NOMO-1 (cell line): ENCODE measurements at regions not wholly inside any gene's neighbourhood (a gene's known extent, or its start where the extent isn't known, plus 50 kb on each side); places are given as distances from the start of the nearest gene placed in this dataset.

Experiments used
- DNase-seq, 2 experiments: peaks; one replicate each; lab custom pipeline; 2025; ENCODE audit not compliant: unreplicated experiment in 2 of 2; lab: John Stamatoyannopoulos, UW

- no peak for DNase-seq
Observed at GRCh38 chr7:24510759-24511158, 62.5 kb upstream of the PALS2 start.

DNA sequence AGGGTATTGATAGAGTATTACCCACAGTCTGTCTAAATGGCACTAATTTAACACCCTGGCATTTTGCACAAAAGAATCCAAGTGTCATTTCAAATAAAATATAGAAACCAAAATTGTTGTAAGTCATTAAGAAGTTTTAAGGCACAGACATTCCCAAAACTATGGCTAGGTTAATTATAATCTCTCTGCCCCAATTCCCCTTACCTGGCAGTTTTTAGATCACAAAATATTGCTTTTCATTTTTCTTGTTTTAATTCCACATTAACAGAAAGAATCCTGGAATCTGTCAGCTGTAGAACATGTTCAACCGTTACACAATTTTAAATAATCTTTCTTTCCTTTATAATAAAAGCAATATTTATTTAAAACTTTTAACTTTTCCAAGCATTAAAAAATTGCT is 56.1 kb upstream of the PALS2 start:
- DNase-seq = no peak

DNA sequence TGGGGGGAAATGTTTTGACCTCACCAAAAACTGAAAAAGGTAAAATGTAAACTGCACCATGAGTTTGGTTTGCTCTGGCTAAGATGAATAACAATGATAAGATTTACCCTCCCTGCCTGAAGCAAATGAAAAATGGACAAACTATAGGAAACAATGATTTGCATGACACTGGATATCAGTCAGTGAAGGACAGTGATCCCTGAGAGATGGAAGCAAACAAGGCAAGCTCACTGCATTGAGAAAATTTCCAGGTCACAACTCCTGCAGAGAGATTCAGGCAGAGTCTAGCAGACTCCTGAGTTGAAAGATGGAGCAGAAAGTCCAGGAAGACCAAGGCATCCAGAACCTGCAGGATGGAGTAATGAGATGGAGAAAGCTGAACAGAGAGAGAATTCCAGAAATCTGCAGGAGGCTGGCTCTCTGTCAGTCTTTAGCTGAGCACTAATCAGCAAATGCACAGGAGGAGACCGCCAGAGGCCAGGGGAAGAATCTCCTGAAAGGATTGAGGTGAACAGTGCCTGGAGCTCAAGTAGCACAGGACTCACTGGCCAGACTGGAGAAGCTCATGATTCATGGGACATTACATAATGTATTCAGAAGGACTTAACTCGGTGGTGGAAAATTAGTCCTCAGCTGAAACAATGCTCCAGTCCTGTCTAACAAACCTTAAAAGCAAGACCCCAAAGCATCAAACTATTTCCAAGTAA is 51.2 kb upstream of the PALS2 start:
- no peak for DNase-seq
